Left colon (tissue), 2 donors: ENCODE measurements at regions not wholly inside any gene's neighbourhood (a gene's known extent, or its start where the extent isn't known, plus 50 kb on each side); places are given as distances from the start of the nearest gene placed in this dataset.
"Not testable (repeated sequence)": the region's sequence is repeated elsewhere in the genome, so short reads cannot be mapped to it uniquely, and the experiment has no call there.

Experiments
- ATAC-seq: fragments of 200-7000 bp; cut with Tn5 transposase; one replicate; pipeline ENCODE4 v1.9.1; 2020; ENCODE audit warnings: mild to moderate bottlenecking, moderate library complexity
- DNase-seq, 2 donors: peaks; one replicate each; pipeline ENCODE4 v3.0.0-alpha.2; 2020
- intact Hi-C, 2 donors: fragments of 100-400 bp; cut with DNase I in 1 of 2; cut with micrococcal nuclease in 1 of 2; formaldehyde crosslinking; loops; one replicate each; pipeline versions ENCODE4 v1.11.2 to v1.14.0; 2022; cut with DNase I, micrococcal nuclease
- donor health status: DM: no; HTN: no; CAD: no.
- donor health status: DM: yes; HTN: yes; CAD: no.

GRCh38 chr20:48124181-48124782 is 339.0 kb upstream of the SULF2 start:
- DNase-seq (no peak), ATAC-seq (no peak)
- intact Hi-C loops, result no loop called here

GRCh38 chr20:48120120-48120519 is 334.8 kb upstream of the SULF2 start:
- intact Hi-C loops, result no loop called here
- ATAC-seq, result no peak
- DNase-seq, result no peak

GRCh38 chr20:48119389-48119788 is 334.1 kb upstream of the SULF2 start:
- DNase-seq, intact Hi-C loops, ATAC-seq: not testable (repeated sequence)

- DNase-seq (no peak), ATAC-seq (no peak)
- intact Hi-C loops, result no loop called here
Observed at GRCh38 chr20:48115502-48115901, 330.2 kb upstream of the SULF2 start.

GRCh38 chr20:48107560-48107959 is 322.3 kb upstream of the SULF2 start:
- ATAC-seq (no peak), DNase-seq (no peak)
- intact Hi-C loops, result no loop called here

GRCh38 chr20:48106428-48106827 is 321.1 kb upstream of the SULF2 start:
- intact Hi-C loops, result no loop called here
- DNase-seq (no peak), ATAC-seq (no peak)

GRCh38 chr20:48105526-48105925 is 320.2 kb upstream of the SULF2 start:
- DNase-seq (no peak), ATAC-seq (no peak)
- intact Hi-C loops, result no loop called here

GRCh38 chr20:48102931-48103660 is 317.8 kb upstream of the SULF2 start:
- ATAC-seq, result no peak
- intact Hi-C loops, result no loop called here
- DNase-seq, result no peak

- DNase-seq, result no peak
Observed at GRCh38 chr20:48102076-48102787, 317.0 kb upstream of the SULF2 start.

GRCh38 chr20:48100483-48100882 is 315.2 kb upstream of the SULF2 start:
- ATAC-seq (no peak), DNase-seq (no peak)
- intact Hi-C loops, result no loop called here

More at GRCh38 chr20:48102076-48102787, 317.0 kb upstream of the SULF2 start:
- intact Hi-C loops, result no loop called here
- no peak for ATAC-seq

GRCh38 chr20:48098866-48099265 is 313.6 kb upstream of the SULF2 start:
- no peak for DNase-seq
- ATAC-seq, result no peak
- intact Hi-C loops, result no loop called here

- DNase-seq (no peak), ATAC-seq (no peak)
- intact Hi-C loops, result no loop called here
Observed at GRCh38 chr20:48098099-48098498, 312.8 kb upstream of the SULF2 start.

GRCh38 chr20:48096957-48097890 is 311.9 kb upstream of the SULF2 start:
- ATAC-seq, result no peak
- no peak for DNase-seq
- intact Hi-C loops, result no loop called here

- intact Hi-C loops, result no loop called here
- ATAC-seq (no peak), DNase-seq (no peak)
Observed at GRCh38 chr20:48096212-48096875, 311.1 kb upstream of the SULF2 start.

- DNase-seq (no peak), ATAC-seq (no peak)
- intact Hi-C loops, result no loop called here
Observed at GRCh38 chr20:48094944-48095343, 309.7 kb upstream of the SULF2 start.

GRCh38 chr20:48094196-48094749 is 309.0 kb upstream of the SULF2 start:
- intact Hi-C loops, result no loop called here
- DNase-seq (no peak), ATAC-seq (no peak)

- ATAC-seq, result no peak
- intact Hi-C loops, result no loop called here
- no peak for DNase-seq
Observed at GRCh38 chr20:48092596-48093280, 307.5 kb upstream of the SULF2 start.

- no peak for DNase-seq
- intact Hi-C loops, result no loop called here
- no peak for ATAC-seq
Observed at GRCh38 chr20:48090784-48091183, 305.5 kb upstream of the SULF2 start.
